HEK293 (cell line): ENCODE measurements at regions not wholly inside any gene's neighbourhood (a gene's known extent, or its start where the extent isn't known, plus 50 kb on each side); places are given as distances from the start of the nearest gene placed in this dataset.
A peak's percentile ranks its signal among the peaks of the same experiment; 100 is the strongest.
"Not testable (repeated sequence)": the region's sequence is repeated elsewhere in the genome, so short reads cannot be mapped to it uniquely, and the experiment has no call there.

Experiments
- CTCF ChIA-PET: fragments of 350-600 bp; formaldehyde crosslinking; extraction: SDS; loops from one replicate; lab custom pipeline; 2021; ENCODE audit warnings: antibody characterized with exemption; lab: Yijun Ruan, JAX
- POLR2A ChIA-PET: fragments of 300-600 bp; formaldehyde crosslinking; extraction: SDS; loops from one replicate; lab custom pipeline; 2020; ENCODE audit warnings: antibody characterized with exemption, inconsistent platforms; lab: Yijun Ruan, JAX
- H3K27ac ChIP-seq: fragments of 200-500 bp; sonication (Bioruptor generic); 2 replicates; pipeline ENCODE4 v1.5.1; 2014; ENCODE audit warnings: low read depth, low read length, control low read depth, inconsistent platforms; ENCODE audit errors: extremely low read depth
- H3K36me3 ChIP-seq, 2 experiments: fragments of 200-500 bp in 1 of 2; sonication (Bioruptor generic) in 1 of 2; 1 replicate in 1 of 2; 2 replicates in 1 of 2; pipeline ENCODE4 v1.5.1; 2014 to 2017; ENCODE audit warnings: inconsistent platforms in 2 of 2, low read length in 2 of 2; ENCODE audit not compliant: control insufficient read depth in 2 of 2, insufficient read depth in 1 of 2
- H3K4me1 ChIP-seq: fragments of 200-500 bp; sonication (Bioruptor generic); 2 replicates; pipeline ENCODE4 v1.5.1; 2014; ENCODE audit warnings: mild to moderate bottlenecking, low read length, inconsistent platforms; ENCODE audit not compliant: control insufficient read depth, insufficient read depth
- H3K4me3 ChIP-seq: 2 replicates; pipeline ENCODE4 v1.5.1; 2011; ENCODE audit warnings: low read depth, mild to moderate bottlenecking, control low read depth, low read length, moderate library complexity
- H3K9me3 ChIP-seq: fragments of 200-500 bp; sonication (Bioruptor generic); 2 replicates; pipeline ENCODE4 v1.5.1; 2014; ENCODE audit warnings: low read depth, low read length, inconsistent platforms; ENCODE audit not compliant: control insufficient read depth, insufficient read depth
- TCF7L2 ChIP-seq: IDR thresholded peaks from 2 replicates; pipeline ENCODE4 v1.6.1; 2011; ENCODE audit warnings: low read depth, mild to moderate bottlenecking, inconsistent platforms, low read length, moderate library complexity, borderline replicate concordance
- ZBTB11 ChIP-seq: fragments of 450-650 bp; formaldehyde crosslinking; conservative IDR thresholded peaks from 2 replicates; pipeline ENCODE4 v1.5.1; 2016; ENCODE audit warnings: low read depth, missing biosample characterization, missing genetic modification characterization
- ZNF140 ChIP-seq: fragments of 450-650 bp; formaldehyde crosslinking; IDR thresholded peaks from 2 replicates; pipeline ENCODE4 v1.5.1; 2016; ENCODE audit warnings: missing biosample characterization, missing genetic modification characterization
- ZNF426 ChIP-seq: fragments of 450-650 bp; formaldehyde crosslinking; IDR thresholded peaks from 2 replicates; pipeline ENCODE4 v1.5.1; 2017; ENCODE audit warnings: missing biosample characterization, missing genetic modification characterization, mild to moderate bottlenecking, inconsistent platforms, moderate library complexity
- ZNF473 ChIP-seq: fragments of 450-650 bp; formaldehyde crosslinking; IDR thresholded peaks from 2 replicates; pipeline ENCODE4 v1.5.1; 2017; ENCODE audit warnings: missing biosample characterization, missing genetic modification characterization
- ZNF501 ChIP-seq: fragments of 450-650 bp; formaldehyde crosslinking; IDR thresholded peaks from 2 replicates; pipeline ENCODE4 v1.5.1; 2016; ENCODE audit warnings: missing biosample characterization, missing genetic modification characterization
- ZNF518A ChIP-seq: fragments of 450-650 bp; formaldehyde crosslinking; conservative IDR thresholded peaks from 2 replicates; pipeline ENCODE4 v1.5.1; 2016; ENCODE audit warnings: low read depth, missing biosample characterization, missing genetic modification characterization
- ZNF555 ChIP-seq: fragments of 450-650 bp; formaldehyde crosslinking; conservative IDR thresholded peaks from 2 replicates; pipeline ENCODE4 v1.5.1; 2017; ENCODE audit warnings: missing biosample characterization, mild to moderate bottlenecking, missing genetic modification characterization, inconsistent platforms
- ZNF654 ChIP-seq: fragments of 450-650 bp; formaldehyde crosslinking; IDR thresholded peaks from 2 replicates; pipeline ENCODE4 v1.5.1; 2016; ENCODE audit warnings: low read depth, missing biosample characterization, missing genetic modification characterization

- no peak for TF ChIP-seq ZNF473
These were observed 1245.6 kb upstream of the RAG2 start (continued) for GRCh38 chr11:37843603-37844002.

GRCh38 chr11:37841016-37841415 lies 1243.0 kb upstream of the RAG2 start:
- ChIA-PET CTCF (no interaction called here), POLR2A (no interaction called here)
- H3K27ac ChIP-seq, result no peak overlapping the region
- H3K4me1 ChIP-seq, result no peaks in the 10 kb centered on the region
- H3K36me3 ChIP-seq, result no peaks in the 10 kb centered on the region
- H3K4me3 ChIP-seq, result no peak overlapping the region
- TF ChIP-seq TCF7L2 (no peak), ZNF501 (tag by site-specific recombination) (no peak)
- no peaks in the 10 kb centered on the region for H3K9me3 ChIP-seq

- POLR2A ChIA-PET, result not testable (repeated sequence)
- CTCF ChIA-PET, result interaction anchor here (0.6 kb wide), 1 partner anchor 1818 kb away, joined by 3 read pairs; no protein-coding TSS in a partner anchor
These were observed 1242.3 kb upstream of the RAG2 start for GRCh38 chr11:37840345-37840744.

More at GRCh38 chr11:37840345-37840744, 1242.3 kb upstream of the RAG2 start:
- H3K4me1 ChIP-seq, H3K9me3 ChIP-seq, H3K27ac ChIP-seq, H3K36me3 ChIP-seq, H3K4me3 ChIP-seq: not testable (repeated sequence)
- TF ChIP-seq ZNF426 (tag by site-specific recombination), result peak; percentile 37
- TF ChIP-seq ZNF140 (tag by site-specific recombination), result peak; percentile 19; the same call in 1 of the 2 replicates
- TF ChIP-seq ZNF555 (tag by site-specific recombination), result peak; percentile 25
- 0 out of 2 replicates have a peak, but pooled peaks have one; percentile 14 for TF ChIP-seq ZNF654
- peak; percentile 51 for TF ChIP-seq ZBTB11 (tag by site-specific recombination)
- peak; percentile 60; the same call in 1 of the 2 replicates for TF ChIP-seq ZNF518A
